Fibroblast of pulmonary artery (primary cell): ENCODE measurements at regions not wholly inside any gene's neighbourhood (a gene's known extent, or its start where the extent isn't known, plus 50 kb on each side); places are given as distances from the start of the nearest gene placed in this dataset.

Experiments used
- DNase-seq: peaks from one replicate; pipeline ENCODE4 v3.0.0-alpha.2; 2010; ENCODE audit warnings: low read depth
- H3K4me3 ChIP-seq: replicated peaks from 2 replicates; pipeline ENCODE4 v1.5.1; 2011; ENCODE audit warnings: low read depth, mild to moderate bottlenecking, control low read depth, low read length, moderate library complexity
- TF ChIP-seq, protein P1 (sequence below): IDR thresholded peaks from 2 replicates; pipeline ENCODE4 v1.5.1; 2011; ENCODE audit warnings: mild to moderate bottlenecking, control low read depth, low read length, inconsistent platforms; ENCODE audit errors: missing control alignments

DNA sequence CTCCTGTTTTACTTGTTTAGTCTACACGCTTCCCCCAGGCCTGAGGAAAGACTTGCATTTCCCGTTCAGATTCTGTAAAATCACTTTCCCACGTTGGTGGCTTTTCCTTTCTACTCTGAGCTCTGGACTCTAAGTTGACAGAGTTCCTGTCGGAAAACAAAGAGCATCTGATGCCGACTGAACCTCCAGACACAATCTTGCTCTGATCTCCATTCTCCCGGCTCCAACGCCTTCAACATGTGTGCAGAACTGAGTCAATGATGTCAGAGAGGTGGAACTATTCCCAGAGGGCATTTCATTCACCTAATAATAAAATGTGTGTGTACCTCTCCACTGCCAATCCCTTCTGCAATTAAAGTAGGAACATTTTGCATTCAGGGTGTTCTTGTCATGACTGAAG is 147.7 kb downstream of the MIS18A start:
- no peak for DNase-seq
- TF ChIP-seq, protein P1, sequence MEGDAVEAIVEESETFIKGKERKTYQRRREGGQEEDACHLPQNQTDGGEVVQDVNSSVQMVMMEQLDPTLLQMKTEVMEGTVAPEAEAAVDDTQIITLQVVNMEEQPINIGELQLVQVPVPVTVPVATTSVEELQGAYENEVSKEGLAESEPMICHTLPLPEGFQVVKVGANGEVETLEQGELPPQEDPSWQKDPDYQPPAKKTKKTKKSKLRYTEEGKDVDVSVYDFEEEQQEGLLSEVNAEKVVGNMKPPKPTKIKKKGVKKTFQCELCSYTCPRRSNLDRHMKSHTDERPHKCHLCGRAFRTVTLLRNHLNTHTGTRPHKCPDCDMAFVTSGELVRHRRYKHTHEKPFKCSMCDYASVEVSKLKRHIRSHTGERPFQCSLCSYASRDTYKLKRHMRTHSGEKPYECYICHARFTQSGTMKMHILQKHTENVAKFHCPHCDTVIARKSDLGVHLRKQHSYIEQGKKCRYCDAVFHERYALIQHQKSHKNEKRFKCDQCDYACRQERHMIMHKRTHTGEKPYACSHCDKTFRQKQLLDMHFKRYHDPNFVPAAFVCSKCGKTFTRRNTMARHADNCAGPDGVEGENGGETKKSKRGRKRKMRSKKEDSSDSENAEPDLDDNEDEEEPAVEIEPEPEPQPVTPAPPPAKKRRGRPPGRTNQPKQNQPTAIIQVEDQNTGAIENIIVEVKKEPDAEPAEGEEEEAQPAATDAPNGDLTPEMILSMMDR = no peak
- no peak overlapping the region for H3K4me3 ChIP-seq

DNA sequence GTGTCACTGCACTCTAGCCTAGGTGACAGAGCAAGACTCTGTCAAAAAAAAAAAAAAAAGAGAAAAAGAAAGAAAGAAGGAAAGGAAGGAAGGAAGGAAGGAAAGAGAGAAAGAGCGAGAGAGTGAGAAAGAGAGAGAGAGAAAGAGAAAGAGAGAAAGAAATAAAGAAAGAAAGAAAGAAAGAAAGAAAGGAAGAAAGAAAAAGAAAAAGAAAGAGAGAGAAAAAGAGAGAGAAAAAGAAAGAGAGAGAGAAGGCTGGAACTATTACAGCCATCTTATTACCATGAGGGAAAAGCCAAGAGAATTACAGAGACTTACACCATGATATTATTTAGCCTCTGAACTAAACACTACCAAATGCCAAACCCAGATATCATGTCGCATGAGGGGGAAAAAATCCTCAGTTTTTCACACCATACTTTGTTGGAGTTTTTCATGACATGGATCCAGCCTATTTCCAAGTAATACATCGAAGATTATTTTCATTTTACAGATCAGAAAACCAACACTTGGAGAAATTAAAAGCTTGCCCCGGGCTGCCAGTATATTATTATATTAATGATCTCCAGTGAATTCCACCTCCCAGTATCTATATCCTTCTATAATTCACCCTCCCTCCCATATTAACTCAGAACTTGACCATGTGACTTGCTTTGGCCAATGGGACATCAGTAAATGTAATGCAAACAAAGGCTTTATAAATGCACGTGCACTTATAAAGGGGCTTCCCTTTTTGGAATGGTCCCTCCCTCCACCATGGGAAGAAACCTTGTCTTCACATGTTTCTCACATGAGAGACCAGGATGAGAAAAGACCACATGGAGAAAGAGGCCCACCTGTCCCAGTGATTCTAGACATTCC is 148.6 kb downstream of the MIS18A start:
- TF ChIP-seq, protein P1 = no peak
- H3K4me3 ChIP-seq = no peak overlapping the region
- DNase-seq = no peak

DNA sequence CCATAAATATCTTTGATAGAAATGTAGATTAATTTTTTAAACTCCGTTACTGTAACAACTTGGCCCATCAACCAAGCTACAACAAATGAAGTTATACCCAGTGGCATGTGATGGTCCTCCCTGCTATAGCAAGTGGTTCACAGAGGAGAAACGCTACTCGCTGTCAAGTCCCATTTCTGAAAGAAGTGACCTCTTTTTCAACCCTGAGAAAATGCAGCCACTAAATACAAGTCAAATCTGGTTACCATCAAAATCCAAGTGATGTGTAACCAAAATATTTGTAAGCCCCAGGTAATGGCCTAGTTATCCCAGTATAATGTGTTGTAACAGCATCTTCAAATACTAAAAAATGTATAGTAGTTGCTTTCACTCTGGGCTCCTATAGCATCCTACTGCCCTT is 151.8 kb downstream of the MIS18A start:
- no peak for DNase-seq
- H3K4me3 ChIP-seq = no peak overlapping the region
- TF ChIP-seq, protein P1 = no peak

DNA sequence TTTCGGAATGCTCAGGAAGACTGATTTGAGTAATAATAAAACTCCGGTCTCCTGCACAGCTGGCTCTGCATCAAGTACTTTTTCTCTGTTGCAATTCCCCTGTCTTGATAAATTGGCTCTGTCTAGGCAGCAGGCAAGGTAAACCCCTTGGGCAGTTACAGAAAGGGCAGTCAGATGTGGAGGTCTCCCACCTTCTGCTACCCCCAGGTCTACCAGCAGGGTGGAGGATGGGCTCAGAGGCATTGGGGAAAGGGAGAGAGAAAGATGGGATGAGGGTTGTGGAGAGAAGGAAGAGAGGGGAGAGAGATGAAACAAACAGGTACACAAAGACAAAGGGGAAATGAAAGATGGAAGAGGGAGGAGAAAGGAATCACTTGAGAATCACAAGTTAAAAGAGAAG is 156.8 kb downstream of the MIS18A start:
- TF ChIP-seq, protein P1 = no peak
- DNase-seq = no peak
- H3K4me3 ChIP-seq = no peak overlapping the region

DNA sequence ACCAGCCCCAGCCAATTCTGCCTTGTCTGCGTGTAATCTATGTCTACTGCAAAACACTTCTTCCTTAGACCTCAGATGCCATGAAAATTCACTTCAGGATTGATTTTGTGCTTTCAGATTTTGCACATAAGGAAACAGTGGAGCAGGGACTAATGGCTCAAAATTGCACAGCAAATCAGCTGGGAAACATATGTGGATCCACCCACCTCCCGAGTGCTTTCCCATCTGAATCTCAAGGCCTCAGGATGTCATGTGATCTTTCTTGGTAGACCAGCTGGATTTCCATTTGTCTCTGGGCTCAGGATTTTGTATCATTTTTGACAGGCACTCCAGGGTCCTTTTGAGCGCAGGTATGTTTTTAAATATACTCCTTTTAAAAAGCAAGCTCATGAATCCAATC is 158.6 kb downstream of the MIS18A start:
- DNase-seq = no peak
- TF ChIP-seq, protein P1 = no peak
- no peak overlapping the region for H3K4me3 ChIP-seq

DNA sequence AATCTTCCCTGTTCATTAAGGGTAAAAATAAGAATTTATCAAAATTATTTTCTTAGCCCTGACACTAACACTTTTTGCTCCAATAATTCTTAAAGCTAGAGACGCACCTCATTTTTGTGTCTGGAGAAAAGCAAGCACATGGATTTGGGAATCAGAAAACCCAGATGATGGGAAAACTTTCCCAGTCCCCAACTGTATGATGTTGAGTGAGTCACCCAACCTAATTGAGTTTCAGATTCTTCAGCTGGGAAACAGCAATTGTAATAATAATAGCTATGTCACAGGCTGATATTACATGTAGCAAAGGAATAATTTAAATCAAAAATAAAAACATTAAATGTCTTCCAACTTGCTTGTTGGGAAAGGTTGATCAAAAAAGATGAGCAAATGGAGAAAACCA is 159.0 kb downstream of the MIS18A start:
- no peak for DNase-seq
- no peak overlapping the region for H3K4me3 ChIP-seq
- TF ChIP-seq, protein P1 = no peak

DNA sequence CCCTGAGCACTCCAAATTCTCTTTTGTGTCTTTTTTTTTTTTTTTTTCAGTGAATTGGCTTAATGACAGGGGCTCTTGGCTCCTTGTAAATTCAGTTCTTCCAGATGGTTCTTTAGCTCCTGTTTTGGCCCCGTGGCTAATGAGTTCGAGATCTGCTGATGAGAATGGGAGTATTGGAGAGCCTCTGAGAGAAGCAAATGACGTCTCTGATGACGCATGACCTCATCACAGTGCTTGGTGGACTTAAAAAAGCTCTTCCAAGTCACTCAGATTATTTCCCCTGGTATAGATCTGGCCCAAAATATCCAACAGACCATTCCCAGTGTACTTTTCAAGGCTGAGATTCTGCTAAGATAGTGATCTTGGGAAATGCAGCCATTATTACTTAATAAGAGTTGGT is 159.5 kb downstream of the MIS18A start:
- TF ChIP-seq, protein P1 = no peak
- no peak for DNase-seq
- no peak overlapping the region for H3K4me3 ChIP-seq
